Activated CD4-positive, CD25-positive, alpha-beta regulatory T cell treated with anti-CD3 and anti-CD28 coated beads, Interleukin-2, amount 50 U/mL, for 72 hours (primary cell): ENCODE measurements at regions not wholly inside any gene's neighbourhood (a gene's known extent, or its start where the extent isn't known, plus 50 kb on each side); places are given as distances from the start of the nearest gene placed in this dataset.

ENCODE experiments used
- DNase-seq: peaks from one replicate; pipeline ENCODE4 v3.0.0; 2021

DNA sequence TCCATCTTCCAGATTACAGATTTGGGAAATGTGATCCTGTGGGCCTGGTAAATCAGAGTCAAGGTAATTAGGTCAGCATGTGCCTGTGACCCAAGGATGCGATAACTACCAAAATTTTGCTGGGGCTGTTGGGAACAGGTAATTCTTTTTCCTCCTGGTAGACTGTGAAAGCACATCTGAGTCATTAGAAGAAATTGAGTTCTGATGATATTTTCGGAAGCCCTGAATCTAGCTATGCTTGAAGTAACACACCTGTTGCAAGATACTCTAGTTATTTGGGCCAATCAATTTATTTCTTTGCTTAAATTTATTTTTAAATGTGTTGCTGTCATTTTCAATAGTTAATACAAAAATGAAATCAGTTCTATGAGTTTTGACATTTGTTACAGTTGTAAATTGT, 903.6 kb downstream of the RPA4 start:
- DNase-seq, result no peak

DNA sequence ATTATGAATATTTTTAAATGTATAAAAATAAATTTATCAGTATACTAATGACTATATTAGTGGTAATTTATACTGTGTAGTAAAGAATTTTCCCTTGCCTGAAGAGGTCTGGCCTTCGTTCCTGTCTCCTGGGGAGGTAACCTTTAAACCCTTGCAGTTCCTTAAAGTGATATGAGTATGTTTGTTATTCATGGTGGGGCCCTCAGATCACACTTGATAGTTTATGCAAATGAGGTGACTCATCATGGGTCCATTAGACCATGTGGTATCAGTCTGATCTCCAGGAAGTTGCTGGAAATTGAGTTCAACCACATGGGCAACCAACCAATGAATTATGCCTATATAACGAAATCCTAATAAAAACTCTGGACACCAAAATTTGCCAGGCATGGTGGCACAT, 904.1 kb downstream of the RPA4 start:
- DNase-seq, result no peak

DNA sequence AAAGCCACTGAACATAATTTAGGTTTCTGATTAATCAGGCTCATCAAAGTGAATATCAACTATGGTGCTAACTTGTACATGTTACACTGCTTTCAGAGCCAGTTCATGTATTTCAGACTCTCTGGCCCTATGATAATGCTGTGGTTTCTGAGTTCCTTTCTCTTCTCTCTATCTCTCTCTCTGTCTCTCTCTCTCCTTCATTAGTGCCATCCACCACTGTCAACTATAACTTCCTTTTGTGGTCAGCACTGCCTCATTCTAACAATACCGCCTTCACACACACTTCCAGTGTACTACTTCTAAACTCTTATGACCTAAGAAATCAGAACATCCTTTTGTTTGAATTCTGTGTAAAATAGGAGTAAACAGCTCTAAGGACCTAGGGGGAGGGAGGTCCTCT, 907.1 kb downstream of the RPA4 start:
- DNase-seq, result no peak

DNA sequence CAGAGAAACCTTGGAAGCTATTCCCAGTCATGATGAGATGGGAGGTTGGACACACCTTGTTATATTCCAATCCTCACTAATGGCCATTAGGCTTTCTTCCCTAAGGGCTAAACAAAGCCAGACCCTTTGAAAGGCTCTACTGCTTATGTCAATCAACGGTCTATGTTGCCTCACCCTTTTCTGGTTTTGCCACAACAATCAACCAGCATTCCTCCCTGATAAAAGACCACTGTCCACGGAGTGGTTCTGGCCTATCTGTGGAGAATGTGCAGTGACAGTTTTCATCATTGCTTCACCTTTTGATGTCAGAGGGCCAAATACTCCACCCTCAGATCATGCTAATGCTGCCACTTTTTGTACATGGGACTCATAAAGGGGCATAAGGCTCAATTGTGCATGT, 913.4 kb downstream of the RPA4 start:
- no peak for DNase-seq

DNA sequence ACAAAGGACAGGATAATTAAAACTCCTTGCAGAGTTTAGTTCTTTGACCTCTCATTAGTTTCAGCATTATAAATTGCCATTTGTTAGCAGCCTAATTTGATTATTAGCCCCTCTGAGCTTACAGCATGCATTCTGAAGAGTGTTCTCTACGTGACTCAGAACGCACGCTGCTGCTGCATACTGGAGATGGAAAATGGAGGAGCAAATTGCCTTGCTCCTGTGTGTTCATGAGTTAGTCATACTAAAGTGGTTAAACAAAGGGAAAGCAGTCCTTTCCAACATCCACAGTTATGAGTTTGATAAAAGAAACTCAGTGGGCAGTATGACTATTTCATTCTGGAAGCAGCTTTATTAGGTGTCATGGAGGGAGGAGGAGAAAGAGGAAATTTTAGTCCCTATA, 922.5 kb downstream of the RPA4 start:
- DNase-seq, result no peak

DNA sequence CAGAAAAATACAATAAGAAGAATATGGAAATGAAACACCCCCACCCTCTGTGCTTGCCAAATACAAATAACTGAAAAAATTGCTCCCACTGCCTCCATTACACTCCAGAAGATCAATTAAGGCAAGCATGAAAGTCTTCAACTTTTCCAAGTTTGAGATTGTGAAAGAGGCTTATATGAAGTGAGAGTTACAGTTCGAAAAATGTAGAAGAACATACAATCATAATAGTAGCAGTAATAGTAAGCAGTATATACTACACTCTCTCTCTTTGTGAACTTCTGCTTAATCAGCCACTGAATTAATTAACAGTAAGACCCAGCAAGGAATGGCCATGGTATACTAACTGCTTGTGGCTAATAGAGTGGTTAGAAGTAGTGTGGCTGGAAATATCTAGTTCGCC, 923.2 kb downstream of the RPA4 start:
- no peak for DNase-seq

DNA sequence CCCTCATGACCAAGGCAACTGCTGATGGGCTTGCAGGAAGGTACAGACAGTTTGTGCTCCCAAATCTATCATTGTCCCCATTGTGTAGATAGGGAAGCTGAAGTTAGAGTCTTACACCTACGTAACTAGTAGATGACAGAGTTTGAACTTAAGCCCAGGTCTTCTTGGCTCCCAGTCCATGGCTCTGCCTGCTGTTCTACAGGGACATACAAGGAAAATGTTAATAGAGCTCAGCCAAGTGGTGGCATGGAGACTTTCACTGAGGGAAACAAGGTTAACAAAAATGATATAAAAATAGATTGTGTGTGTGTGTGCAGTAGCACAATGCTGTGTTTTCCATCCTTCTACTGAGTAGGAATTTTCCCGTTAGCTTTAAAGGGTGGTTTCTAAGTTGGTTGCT, 936.5 kb downstream of the RPA4 start:
- DNase-seq, result no peak

DNA sequence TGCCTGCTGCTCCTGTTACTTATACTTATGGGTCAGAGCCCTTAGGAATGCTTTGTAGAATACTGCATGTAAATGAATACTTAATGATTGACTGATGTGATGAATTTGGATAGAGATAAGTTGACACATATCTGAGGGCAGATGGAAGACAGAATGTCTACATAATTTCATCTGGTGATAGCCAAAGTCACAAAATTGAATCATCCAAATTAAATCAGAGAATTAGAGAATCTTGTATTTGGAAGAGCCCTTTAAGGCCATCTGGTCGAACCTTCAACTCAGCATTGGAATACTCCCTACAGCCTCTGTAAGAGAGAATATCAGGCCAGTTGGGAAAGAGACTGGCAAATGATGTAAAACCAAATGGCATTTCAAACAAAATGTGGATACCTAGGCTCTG, 944.8 kb downstream of the RPA4 start:
- DNase-seq, result no peak

DNA sequence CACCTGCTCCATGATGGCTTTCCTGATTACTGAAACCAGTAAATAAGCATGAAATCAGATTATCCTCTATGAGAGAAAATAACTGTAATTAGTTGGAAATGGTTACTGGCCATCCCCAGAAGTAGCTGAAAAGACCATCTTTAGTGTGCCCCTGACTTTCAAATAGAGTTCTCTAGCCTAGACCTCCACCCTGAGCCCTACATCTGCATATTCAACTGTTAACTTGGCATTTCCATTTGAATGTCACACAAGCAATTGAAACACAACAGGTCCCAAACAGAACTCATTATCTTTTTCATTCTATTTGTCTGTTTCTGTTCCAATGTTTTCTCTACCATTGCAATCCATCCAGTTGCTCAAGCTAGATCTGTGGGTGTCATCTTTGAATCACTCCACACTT, 952.3 kb downstream of the RPA4 start:
- no peak for DNase-seq

DNA sequence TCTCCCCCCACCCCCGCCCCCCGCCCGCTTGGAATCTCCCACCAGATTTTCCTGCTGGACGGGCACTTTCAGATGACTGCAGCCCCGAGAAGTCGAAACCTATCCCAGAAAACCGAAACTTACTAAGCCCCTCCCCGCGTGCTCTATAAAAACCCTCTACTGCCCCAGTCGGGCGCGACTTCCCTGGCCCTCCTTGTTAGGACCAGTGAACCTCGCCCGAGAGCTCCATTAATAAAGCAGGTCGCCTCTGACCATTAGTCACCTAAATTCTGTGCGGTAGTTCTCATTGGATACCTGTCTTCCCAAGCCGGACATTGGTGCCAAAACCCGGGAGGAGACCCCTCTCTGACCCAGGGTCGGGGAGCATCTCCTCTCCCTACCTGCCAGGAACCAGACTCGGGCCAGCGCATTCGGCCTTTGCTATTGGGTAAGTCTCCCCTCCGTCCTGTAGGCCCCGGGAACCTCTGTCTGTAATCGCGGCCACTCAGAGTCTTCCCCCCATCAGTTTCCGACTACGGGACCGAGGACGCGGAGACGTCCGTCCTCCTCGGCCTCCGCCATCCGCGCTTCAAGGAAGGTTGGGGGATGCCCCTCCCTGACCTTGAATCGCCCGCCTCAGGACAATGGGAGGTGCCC, 958.0 kb downstream of the RPA4 start:
- DNase-seq, result no peak

DNA sequence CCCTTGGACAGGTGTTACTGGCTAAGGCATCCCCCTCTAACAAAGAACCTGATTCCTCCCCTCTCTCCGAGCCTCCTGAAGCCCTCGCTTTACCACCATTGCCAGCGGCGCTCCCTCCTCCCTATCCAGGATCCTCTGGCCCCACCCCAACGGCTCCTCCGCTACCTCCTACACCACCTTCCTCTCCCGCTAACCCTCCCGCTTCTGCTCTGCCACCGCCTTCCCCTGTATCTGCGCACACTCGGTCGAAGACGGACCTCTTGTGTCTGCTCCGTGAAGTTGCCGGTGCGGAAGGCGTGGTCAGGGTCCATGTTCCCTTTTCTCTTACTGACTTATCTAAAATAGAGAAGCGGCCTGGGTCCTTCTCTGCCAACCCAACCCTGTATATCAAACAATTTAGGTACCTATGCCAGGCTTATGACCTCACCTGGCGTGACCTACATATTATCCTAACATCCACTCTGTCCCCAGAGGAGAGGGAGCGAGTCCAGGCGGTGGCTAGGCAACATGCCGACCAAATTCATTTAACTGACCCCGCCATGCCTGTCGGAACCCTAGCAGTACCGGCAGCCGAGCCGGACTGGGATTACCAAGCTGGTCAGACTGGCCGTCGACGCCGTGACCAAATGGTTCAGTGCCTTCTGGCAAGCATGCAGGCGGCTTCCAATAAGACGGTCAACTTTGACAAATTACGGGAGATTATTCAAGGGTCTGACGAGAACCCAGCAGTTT, 958.9 kb downstream of the RPA4 start:
- DNase-seq, result no peak

DNA sequence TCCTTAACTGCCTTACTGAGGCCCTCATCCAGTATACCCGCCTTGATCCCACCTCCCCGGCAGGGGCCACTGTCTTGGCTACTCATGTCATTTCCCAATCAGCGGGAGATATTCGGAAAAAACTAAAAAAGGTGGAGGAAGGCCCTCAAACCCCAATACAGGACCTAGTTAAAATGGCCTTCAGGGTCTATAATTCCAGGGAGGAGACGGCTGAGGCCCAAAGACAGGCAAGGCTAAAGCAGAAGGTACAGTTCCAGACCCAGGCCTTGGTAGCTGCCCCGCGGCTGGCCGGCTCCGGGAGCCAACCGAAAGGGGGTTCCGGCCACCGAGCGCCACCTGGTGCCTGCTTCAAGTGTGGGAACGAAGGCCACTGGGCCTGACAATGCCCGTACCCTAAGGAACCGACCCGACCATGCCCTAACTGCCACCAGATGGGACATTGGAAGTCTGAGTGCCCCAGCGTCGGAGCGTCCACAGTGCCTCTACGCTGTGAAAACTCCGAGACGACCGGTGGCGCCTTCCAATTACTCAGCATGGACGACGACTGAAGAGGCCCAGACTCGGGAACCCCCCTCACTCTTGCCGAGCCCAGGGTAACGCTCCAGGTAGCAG, 959.6 kb downstream of the RPA4 start:
- DNase-seq, result no peak

DNA sequence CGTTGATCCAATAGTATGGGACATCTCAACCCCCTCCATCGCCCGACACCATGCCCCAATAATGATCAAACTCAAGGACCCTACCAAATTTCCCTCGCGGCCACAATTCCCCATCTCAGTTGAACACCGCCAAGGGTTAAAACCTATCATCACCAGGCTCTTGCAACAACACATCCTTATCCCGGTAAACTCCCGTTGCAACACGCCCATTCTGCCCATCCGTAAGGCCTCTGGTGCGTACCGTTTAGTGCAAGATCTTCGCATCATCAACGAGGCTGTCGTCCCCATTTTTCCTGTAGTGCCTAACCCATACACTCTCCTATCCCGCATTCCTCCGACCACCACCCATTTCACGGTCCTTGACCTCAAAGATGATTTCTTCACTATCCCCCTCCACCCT, 960.5 kb downstream of the RPA4 start:
- no peak for DNase-seq

DNA sequence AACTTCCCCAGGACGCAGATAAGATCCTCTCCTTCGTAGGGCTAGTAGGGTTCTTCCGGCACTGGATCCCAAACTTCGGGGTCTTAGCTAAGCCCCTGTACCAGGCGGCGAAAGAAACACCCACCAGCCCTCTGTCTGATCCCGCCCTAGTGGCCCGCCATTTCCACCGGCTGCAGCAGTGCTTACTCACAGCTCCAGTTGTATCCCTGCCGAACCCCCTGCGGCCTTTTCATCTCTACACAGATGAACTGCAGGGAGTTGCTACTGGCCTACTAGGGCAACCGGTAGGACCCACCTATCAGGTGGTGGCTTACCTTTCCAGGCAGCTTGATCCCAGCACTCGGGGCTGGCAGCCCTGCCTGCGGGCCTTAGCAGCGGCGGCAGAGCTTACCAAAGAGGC, 961.2 kb downstream of the RPA4 start:
- DNase-seq, result no peak

DNA sequence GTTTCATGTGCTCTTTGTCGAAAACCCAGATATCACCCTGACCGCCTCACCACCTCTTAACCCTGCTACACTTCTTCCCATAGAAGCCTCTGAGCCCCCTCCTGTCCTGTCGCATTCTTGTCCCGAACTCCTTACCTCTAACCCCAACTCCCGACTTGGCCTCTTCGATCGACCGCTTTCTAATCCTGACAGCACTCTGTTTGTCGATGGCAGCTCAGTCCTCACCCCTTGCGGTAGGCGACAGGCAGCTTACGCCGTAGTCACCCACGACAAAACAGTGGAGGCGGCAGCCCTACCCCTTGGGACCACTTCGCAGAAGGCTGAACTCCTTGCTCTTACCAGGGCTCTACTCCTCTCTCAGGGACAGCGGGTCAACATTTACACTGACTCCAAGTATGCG, 961.7 kb downstream of the RPA4 start:
- no peak for DNase-seq

DNA sequence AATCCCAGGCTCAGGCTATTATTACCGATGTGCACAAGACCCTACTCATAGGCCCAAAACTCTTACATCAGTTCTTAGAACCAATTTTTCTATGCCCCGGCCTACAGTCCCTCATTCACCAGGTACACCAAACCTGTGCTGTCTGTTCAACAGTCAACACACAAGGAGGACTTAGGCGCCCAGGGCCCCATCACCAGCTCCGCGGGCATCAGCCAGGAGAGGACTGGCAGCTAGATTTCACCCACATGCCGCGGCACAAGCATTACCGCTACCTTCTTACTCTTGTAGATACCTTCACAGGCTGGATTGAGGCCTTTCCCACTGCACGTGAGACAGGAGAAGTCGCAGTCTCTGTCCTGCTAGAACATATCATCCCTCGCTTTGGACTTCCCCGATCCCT, 962.5 kb downstream of the RPA4 start:
- no peak for DNase-seq

DNA sequence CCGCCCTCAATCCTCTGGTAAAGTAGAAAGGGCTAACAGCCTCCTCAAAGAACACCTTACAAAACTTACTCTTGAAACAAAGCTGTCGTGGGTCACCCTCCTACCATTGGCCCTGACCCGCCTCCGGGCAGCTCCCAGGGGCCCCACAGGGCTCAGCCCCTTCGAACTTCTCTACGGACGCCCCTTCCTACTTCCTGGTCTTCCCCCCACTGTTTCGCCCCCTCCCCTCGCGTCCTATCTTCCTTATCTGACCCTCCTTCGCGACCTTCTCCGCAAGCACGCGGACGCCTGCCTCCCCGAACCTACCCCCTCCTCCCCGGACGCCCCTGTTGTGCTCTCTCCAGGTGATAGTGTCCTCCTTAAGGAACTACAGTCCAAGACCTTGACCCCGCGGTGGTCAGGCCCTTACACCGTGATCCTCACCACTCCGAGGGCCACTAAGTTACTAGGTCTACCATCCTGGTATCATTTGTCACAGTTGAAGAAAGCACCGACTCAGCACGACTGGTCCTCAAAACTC, 963.1 kb downstream of the RPA4 start:
- no peak for DNase-seq

DNA sequence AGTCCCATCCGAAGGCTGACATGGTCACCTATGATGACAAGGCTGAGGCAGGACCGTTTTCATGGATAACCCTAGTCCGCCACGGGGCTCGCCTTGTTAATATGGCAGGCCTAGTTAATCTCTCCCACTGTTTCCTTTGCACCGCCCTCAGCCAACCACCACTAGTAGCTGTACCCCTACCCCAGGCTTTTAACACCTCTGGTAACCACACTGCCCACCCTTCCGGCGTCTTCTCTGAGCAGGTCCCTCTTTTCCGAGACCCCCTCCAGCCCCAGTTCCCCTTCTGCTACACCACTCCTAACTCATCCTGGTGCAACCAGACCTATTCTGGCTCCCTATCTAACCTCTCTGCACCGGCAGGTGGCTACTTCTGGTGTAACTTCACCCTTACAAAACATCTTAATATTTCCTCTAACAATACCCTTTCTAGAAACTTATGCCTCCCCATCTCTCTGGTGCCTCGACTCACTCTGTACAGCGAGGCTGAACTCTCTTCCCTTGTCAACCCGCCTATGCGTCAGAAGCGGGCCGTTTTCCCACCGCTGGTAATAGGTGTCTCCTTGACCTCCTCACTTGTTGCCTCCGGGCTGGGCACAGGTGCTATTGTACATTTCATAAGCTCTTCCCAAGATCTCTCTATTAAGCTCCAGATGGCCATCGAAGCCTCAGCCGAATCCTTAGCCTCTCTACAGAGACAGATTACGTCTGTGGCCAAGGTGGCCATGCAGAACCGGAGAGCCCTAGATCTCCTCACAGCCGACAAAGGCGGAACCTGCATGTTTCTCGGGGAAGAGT, 964.4 kb downstream of the RPA4 start:
- no peak for DNase-seq

DNA sequence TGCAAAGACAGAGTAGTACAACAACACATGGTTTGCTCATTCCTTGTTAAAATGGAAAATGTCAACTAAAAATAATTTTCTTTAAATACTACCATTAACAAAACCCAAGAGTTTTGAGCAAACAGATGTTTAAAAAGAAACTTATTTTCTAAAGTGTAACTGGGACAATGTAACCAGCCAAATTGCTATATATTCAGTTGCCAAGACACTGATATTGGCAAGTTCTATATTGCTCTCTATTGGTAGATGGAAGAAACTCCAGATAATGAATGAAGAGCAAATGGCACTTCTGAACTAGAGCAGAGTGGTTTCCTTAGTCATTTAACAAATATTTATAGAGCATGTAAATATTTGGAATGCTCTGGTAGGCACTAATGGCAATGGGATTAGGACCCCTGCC, 966.2 kb downstream of the RPA4 start:
- no peak for DNase-seq

DNA sequence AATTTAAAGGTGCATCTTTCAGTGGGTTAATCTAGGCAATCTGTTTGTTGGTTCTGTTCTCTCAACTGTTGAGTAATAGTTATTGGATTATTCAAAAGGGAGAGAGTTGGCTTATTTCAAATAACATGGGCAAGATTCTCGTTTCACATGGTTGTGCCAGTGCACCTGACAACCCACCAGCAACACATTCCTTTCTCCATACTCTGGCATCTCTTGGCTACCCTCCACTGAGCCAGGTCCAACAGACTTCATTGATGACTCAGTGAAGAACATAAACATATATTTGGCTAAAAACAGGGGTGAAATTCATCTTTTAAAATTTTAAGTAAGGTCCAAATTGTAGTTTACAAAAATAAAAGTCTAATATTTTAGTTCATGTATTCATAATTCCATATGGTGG, 967.2 kb downstream of the RPA4 start:
- DNase-seq, result no peak

DNA sequence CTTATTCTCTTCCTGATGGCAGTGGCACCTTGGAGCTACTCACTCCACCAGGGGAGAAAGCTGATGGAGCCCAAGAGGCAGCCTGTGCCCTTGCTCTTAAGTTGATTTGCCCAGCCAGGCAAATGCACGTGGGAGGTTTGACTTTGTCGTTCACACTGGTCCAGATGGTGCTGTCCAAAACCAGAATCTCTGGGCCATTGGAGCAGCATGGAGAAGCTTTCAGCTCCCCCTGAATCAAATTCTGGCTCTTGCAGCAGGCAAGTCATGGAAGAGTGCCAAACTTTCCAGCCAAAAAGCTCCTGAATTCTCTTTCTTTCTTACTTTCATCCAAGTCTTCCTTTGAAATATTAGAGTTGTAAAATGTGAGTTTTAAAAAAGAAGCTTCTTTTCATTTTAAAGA, 970.4 kb downstream of the RPA4 start:
- no peak for DNase-seq

DNA sequence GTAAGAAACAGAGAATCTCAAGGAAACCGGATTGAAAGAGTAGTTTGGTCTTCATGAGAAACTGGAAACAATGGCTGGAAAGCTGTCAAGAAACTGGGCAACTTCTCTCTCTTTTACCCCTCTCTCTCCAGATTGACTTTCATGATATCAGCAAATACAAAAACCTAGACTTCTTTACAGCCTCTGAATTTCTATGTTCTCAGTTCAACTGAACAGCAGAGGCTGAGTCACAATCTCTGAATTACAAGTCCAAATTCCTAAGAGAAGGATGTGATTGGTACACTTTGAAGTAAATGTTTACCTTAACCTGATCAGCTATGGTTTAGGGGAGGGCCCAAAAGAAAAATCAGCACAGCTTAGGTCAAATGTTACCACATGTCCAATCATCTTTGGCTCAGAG, 974.9 kb downstream of the RPA4 start:
- no peak for DNase-seq

DNA sequence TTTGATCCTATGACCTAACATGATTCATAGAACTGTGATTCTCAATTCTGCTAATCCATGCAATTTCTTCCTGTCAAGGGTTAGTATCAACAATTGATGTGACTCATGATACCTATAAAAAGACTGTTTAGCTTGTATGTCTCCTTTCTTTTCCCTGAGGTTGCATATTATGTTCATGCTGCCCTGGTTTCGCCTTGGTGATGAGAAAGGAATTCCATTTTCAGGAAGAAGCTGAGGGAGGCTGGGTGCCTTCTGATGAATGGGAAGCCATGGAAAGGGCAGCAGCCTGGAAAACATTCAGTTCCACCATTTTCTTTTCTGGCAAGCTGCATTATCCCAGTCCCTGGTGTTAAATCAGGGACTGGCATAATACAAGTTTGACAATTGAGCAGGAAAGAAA, 976.5 kb downstream of the RPA4 start:
- no peak for DNase-seq

DNA sequence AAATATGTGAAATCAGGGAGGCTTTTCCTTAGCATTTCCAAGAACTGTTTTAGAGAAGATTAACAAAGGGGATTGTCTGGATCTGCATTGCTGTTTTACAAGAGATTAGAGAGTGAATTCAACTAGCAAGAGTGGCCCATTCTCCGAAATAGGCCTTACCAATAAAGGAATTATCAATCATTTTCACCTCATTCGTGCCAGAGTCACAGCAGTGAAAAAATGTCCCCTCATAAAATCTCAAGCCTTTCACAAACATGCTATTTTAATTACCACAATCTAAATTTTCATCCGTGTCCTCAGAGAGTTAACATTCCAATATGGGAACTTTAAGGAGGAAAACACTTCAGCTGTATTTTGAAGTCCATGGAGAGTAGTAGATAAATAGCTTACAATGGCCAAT, 979.6 kb downstream of the RPA4 start:
- no peak for DNase-seq
